Upper lobe of left lung (tissue), 4 donors: ENCODE measurements at regions not wholly inside any gene's neighbourhood (a gene's known extent, or its start where the extent isn't known, plus 50 kb on each side); places are given as distances from the start of the nearest gene placed in this dataset.

Experiments used
- CTCF ChIP-seq, 6 experiments: fragments of 450-650 bp in 4 of 6; fragments of 200-600 bp in 2 of 6; sonication (generic) in 2 of 6; IDR thresholded peaks; one replicate each; pipeline ENCODE4 v1.5.1; 2016 to 2019; ENCODE audit warnings: antibody characterized with exemption in 6 of 6
- EP300 ChIP-seq, 4 donors: sonication (generic); formaldehyde crosslinking; IDR thresholded peaks; one replicate each; pipeline ENCODE4 v1.5.1; 2017; ENCODE audit warnings: antibody characterized with exemption in 4 of 4, control low read depth in 2 of 4
- POLR2A ChIP-seq, 4 donors: fragments of 450-650 bp; IDR thresholded peaks; one replicate each; pipeline ENCODE4 v1.5.1; 2016 to 2017; ENCODE audit warnings: antibody characterized with exemption in 4 of 4, mild to moderate bottlenecking in 2 of 4
- POLR2AphosphoS5 ChIP-seq, 2 donors: sonication (generic); formaldehyde crosslinking; IDR thresholded peaks; one replicate each; pipeline ENCODE4 v1.5.1; 2017; ENCODE audit warnings: antibody characterized with exemption in 2 of 2

GRCh38 chr18:22560275-22560610, 142.5 kb upstream of the CTAGE1 start:
- TF ChIP-seq CTCF (IDR thresholded peaks at IDR 0.05) (no peak), POLR2A (IDR thresholded peaks at IDR 0.05) (no peak), EP300 (IDR thresholded peaks at IDR 0.05) (no peak), POLR2AphosphoS5 (IDR thresholded peaks at IDR 0.05) (no peak)
